Thyroid gland (tissue), 4 donors: ENCODE measurements at regions not wholly inside any gene's neighbourhood (a gene's known extent, or its start where the extent isn't known, plus 50 kb on each side); places are given as distances from the start of the nearest gene placed in this dataset.

Experiments
- POLR2A ChIP-seq, 2 donors: fragments of 450-650 bp; IDR thresholded peaks; one replicate each; pipeline ENCODE4 v1.6.1; 2017; ENCODE audit warnings: antibody characterized with exemption in 2 of 2, mild to moderate bottlenecking in 2 of 2, moderate library complexity in 1 of 2
- TF ChIP-seq, protein P1 (sequence below), 6 experiments: fragments of 200-600 bp in 3 of 6; fragments of 450-650 bp in 3 of 6; sonication (generic) in 3 of 6; IDR thresholded peaks; one replicate each; pipeline ENCODE4 v1.5.1; 2016 to 2019; ENCODE audit warnings: antibody characterized with exemption in 6 of 6, mild to moderate bottlenecking in 2 of 6, inconsistent platforms in 1 of 6, moderate library complexity in 1 of 6

GRCh38 chr10:84837877-84838276 is 509.5 kb downstream of the CCSER2 start:
- TF ChIP-seq, protein P1, sequence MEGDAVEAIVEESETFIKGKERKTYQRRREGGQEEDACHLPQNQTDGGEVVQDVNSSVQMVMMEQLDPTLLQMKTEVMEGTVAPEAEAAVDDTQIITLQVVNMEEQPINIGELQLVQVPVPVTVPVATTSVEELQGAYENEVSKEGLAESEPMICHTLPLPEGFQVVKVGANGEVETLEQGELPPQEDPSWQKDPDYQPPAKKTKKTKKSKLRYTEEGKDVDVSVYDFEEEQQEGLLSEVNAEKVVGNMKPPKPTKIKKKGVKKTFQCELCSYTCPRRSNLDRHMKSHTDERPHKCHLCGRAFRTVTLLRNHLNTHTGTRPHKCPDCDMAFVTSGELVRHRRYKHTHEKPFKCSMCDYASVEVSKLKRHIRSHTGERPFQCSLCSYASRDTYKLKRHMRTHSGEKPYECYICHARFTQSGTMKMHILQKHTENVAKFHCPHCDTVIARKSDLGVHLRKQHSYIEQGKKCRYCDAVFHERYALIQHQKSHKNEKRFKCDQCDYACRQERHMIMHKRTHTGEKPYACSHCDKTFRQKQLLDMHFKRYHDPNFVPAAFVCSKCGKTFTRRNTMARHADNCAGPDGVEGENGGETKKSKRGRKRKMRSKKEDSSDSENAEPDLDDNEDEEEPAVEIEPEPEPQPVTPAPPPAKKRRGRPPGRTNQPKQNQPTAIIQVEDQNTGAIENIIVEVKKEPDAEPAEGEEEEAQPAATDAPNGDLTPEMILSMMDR (IDR thresholded peaks at IDR 0.05), result no peak
- no peak for TF ChIP-seq POLR2A (IDR thresholded peaks at IDR 0.05)
